GM12878 (cell line): ENCODE measurements at regions not wholly inside any gene's neighbourhood (a gene's known extent, or its start where the extent isn't known, plus 50 kb on each side); places are given as distances from the start of the nearest gene placed in this dataset.

Source experiments
- ATF2 ChIP-seq: IDR thresholded peaks from 2 replicates; pipeline ENCODE4 v1.6.1; 2012; ENCODE audit warnings: low read length, inconsistent platforms
- BCL11A ChIP-seq: IDR thresholded peaks from 2 replicates; pipeline ENCODE4 v1.6.1; 2011; ENCODE audit warnings: low read depth, low read length
- BMI1 ChIP-seq: fragments of 450-650 bp; IDR thresholded peaks from 2 replicates; pipeline ENCODE4 v1.6.1; 2016; ENCODE audit warnings: mild to moderate bottlenecking, moderate library complexity, borderline replicate concordance
- CEBPB ChIP-seq, 2 experiments: fragments of 150-350 bp in 1 of 2; IDR thresholded peaks; 2 replicates each; pipeline ENCODE4 v1.6.1; 2012 to 2014; ENCODE audit warnings: low read depth in 2 of 2, low read length in 2 of 2, borderline replicate concordance in 1 of 2, inconsistent platforms in 1 of 2
- CUX1 ChIP-seq: IDR thresholded peaks from 2 replicates; pipeline ENCODE4 v1.6.1; 2012; ENCODE audit warnings: improper control_type of control experiment, low read depth, low read length; ENCODE audit not compliant: insufficient replicate concordance
- FOXK2 ChIP-seq: fragments of 450-650 bp; IDR thresholded peaks from 2 replicates; pipeline ENCODE4 v1.6.1; 2017; ENCODE audit warnings: mild to moderate bottlenecking, moderate library complexity
- KDM1A ChIP-seq: fragments of 200-600 bp; sonication (generic); IDR thresholded peaks from 2 replicates; pipeline ENCODE4 v1.6.1; 2016; ENCODE audit warnings: borderline replicate concordance
- KLF5 ChIP-seq: fragments of 450-650 bp; IDR thresholded peaks from 2 replicates; pipeline ENCODE4 v1.6.1; 2014; ENCODE audit warnings: mild to moderate bottlenecking; ENCODE audit not compliant: partially characterized antibody
- MXI1 ChIP-seq: fragments of 150-350 bp; IDR thresholded peaks from 2 replicates; pipeline ENCODE4 v1.6.1; 2011; ENCODE audit warnings: low read depth, mild to moderate bottlenecking, inconsistent platforms, low read length, improper control_type of control experiment
- NFYB ChIP-seq: IDR thresholded peaks from 2 replicates; pipeline ENCODE4 v1.6.1; 2011; ENCODE audit warnings: low read depth, mild to moderate bottlenecking, low read length, improper control_type of control experiment, moderate library complexity; ENCODE audit not compliant: insufficient read depth
- RCOR1 ChIP-seq: conservative IDR thresholded peaks from 2 replicates; pipeline ENCODE4 v1.6.1; 2012; ENCODE audit warnings: low read depth, low read length, improper control_type of control experiment
- RELB ChIP-seq: fragments of 450-650 bp; IDR thresholded peaks from 2 replicates; pipeline ENCODE4 v1.6.1; 2017; ENCODE audit warnings: low read depth, mild to moderate bottlenecking, moderate library complexity
- RUNX3 ChIP-seq: IDR thresholded peaks from 2 replicates; pipeline ENCODE4 v1.6.1; 2012; ENCODE audit warnings: low read length, inconsistent platforms
- TCF3 ChIP-seq: IDR thresholded peaks from 2 replicates; pipeline ENCODE4 v1.6.1; 2012; ENCODE audit warnings: low read depth, mild to moderate bottlenecking, low read length, borderline replicate concordance; ENCODE audit not compliant: insufficient read depth
- USF2 ChIP-seq: IDR thresholded peaks from 2 replicates; pipeline ENCODE4 v1.6.1; 2011; ENCODE audit warnings: low read depth, low read length, improper control_type of control experiment, borderline replicate concordance
- WRNIP1 ChIP-seq: IDR thresholded peaks from 2 replicates; pipeline ENCODE4 v1.6.1; 2011; ENCODE audit warnings: low read depth, low read length, improper control_type of control experiment, borderline replicate concordance
- TF ChIP-seq, protein P1 (sequence below): fragments of 450-650 bp; IDR thresholded peaks from 2 replicates; pipeline ENCODE4 v1.6.1; 2016; ENCODE audit warnings: mild to moderate bottlenecking

- TF ChIP-seq TCF3 = peak; percentile 76; the same call in 1 of the 2 replicates
- TF ChIP-seq RCOR1 = no peak
- no peak for TF ChIP-seq CUX1
- TF ChIP-seq KLF5 = no peak
- TF ChIP-seq, protein P1, sequence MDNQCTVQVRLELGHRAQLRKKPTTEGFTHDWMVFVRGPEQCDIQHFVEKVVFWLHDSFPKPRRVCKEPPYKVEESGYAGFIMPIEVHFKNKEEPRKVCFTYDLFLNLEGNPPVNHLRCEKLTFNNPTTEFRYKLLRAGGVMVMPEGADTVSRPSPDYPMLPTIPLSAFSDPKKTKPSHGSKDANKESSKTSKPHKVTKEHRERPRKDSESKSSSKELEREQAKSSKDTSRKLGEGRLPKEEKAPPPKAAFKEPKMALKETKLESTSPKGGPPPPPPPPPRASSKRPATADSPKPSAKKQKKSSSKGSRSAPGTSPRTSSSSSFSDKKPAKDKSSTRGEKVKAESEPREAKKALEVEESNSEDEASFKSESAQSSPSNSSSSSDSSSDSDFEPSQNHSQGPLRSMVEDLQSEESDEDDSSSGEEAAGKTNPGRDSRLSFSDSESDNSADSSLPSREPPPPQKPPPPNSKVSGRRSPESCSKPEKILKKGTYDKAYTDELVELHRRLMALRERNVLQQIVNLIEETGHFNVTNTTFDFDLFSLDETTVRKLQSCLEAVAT = 0 out of 2 replicates have a peak, but pooled peaks have one; percentile 23
- TF ChIP-seq USF2 = no peak
- TF ChIP-seq NFYB = no peak
- TF ChIP-seq BCL11A = 0 out of 2 replicates have a peak, but pooled peaks have one; percentile 7
- TF ChIP-seq BMI1 = no peak
- peak; percentile 66 for TF ChIP-seq ATF2
- no peak for TF ChIP-seq KDM1A
- no peak for TF ChIP-seq MXI1
- no peak for TF ChIP-seq FOXK2
- peak; percentile 76 for TF ChIP-seq RUNX3
- 0 out of 2 replicates have a peak, but pooled peaks have one; percentile 17 for TF ChIP-seq RELB
- TF ChIP-seq CEBPB (IDR thresholded peaks at IDR 0.05; ENCODE audit: borderline replicate concordance in 1 of 2, low read depth in 2 of 2, low read length in 2 of 2) = no peak
- TF ChIP-seq WRNIP1 = no peak
Measured at GRCh38 chr3:177441813-177442646, 244.7 kb upstream of the TBL1XR1 start (continued).
